ENCODE measurements at regions not wholly inside any gene's neighbourhood (a gene's known extent, or its start where the extent isn't known, plus 50 kb on each side); places are given as distances from the start of the nearest gene placed in this dataset.

- Histone ChIP-seq H3K9me3 (no peaks in the 10 kb centered on the region), H3K79me2 (ENCODE audit: insufficient read depth) (no peaks in the 10 kb centered on the region), H2AFZ (ENCODE audit: low read depth) (no peak overlapping the region), H3K4me3 (ENCODE audit: low read depth in 2 of 2, low read length in 1 of 2) (no peak overlapping the region), H3K36me3 (replicated peaks in 1 of 2; ENCODE audit: control insufficient read depth in 1 of 2, insufficient read depth in 2 of 2, low read length in 1 of 2) (no peaks in the 10 kb centered on the region), H4K20me1 (ENCODE audit: insufficient read depth) (no peaks in the 10 kb centered on the region), H3F3A (replicated peaks; ENCODE audit: insufficient read depth) (peaks cover 8% of the 10 kb centered on the region), H3K27me3 (ENCODE audit: insufficient read depth) (no peaks in the 10 kb centered on the region), H3K27ac (ENCODE audit: low read depth in 2 of 2, low read length in 1 of 2) (no peak overlapping the region), H3K4me2 (no peak overlapping the region), H3K4me1 (ENCODE audit: control insufficient read depth in 1 of 2, insufficient read depth in 2 of 2, low read depth in 1 of 2, low read length in 1 of 2) (peaks cover 0 to 13% of the 10 kb centered on the region in 2 experiments; a peak in 3 of 4 replicates), H3K9me2 (no peaks in the 10 kb centered on the region), H3K9ac (no peak overlapping the region)
- TF ChIP-seq PBX3 (IDR thresholded peaks at IDR 0.05) (no peak), FOSL2 (IDR thresholded peaks at IDR 0.05; ENCODE audit: borderline replicate concordance, low read depth) (no peak), POLR2AphosphoS5 (IDR thresholded peaks at IDR 0.05; ENCODE audit: low read depth, low read length) (no peak), RCOR1 (IDR thresholded peaks at IDR 0.05; ENCODE audit: low read length) (no peak), EZH2phosphoT487 (IDR thresholded peaks at IDR 0.05; ENCODE audit: borderline replicate concordance, low read depth) (no peak), YY1 (IDR thresholded peaks at IDR 0.05; ENCODE audit: low read depth) (no peak), RXRA (IDR thresholded peaks at IDR 0.05; ENCODE audit: borderline replicate concordance, low read depth) (no peak), GATA2 (CRISPR knock-in tag; IDR thresholded peaks at IDR 0.05) (no peak), MEF2A (IDR thresholded peaks at IDR 0.05; ENCODE audit: borderline replicate concordance, low read depth) (no peak), USF1 (IDR thresholded peaks at IDR 0.05; ENCODE audit: borderline replicate concordance, low read depth) (no peak), REST (IDR thresholded peaks at IDR 0.05; ENCODE audit: low read depth, low read length) (no peak), JUND (IDR thresholded peaks at IDR 0.05) (no peak), TAF1 (IDR thresholded peaks at IDR 0.05; ENCODE audit: borderline replicate concordance, low read depth, low read length) (no peak), MXI1 (IDR thresholded peaks at IDR 0.05; ENCODE audit: low read depth, low read length) (no peak)
- ChIA-PET CTCF (interaction anchor here (0.8 kb wide), 1 partner anchor 10 kb away, joined by 3 read pairs; no protein-coding TSS in a partner anchor), POLR2A (no interaction called here)
- DNase-seq: no peak
- WGBS (ENCODE audit: low lambda C conversion rate): 96% methylated on average over 2 of the region's 2 CpGs
These were observed 230.5 kb downstream of the NFKBIZ start for GRCh38 chr3:102079809-102080197.
